MM.1S (cell line): ENCODE measurements at regions not wholly inside any gene's neighbourhood (a gene's known extent, or its start where the extent isn't known, plus 50 kb on each side); places are given as distances from the start of the nearest gene placed in this dataset.

Source experiments
- DNase-seq: peaks from one replicate; pipeline ENCODE4 v3.0.0-alpha.2; 2015
- H2AFZ ChIP-seq: fragments of 300-600 bp; sonication (generic); 2 replicates; pipeline ENCODE4 v1.6.0; 2016; ENCODE audit warnings: antibody characterized with exemption, low read length
- H3F3A ChIP-seq: fragments of 300-600 bp; sonication (generic); 2 replicates; pipeline ENCODE4 v1.6.1; 2016; ENCODE audit warnings: mild to moderate bottlenecking, antibody characterized with exemption, low read length, moderate library complexity, mixed read lengths; ENCODE audit not compliant: insufficient read depth
- H3K27ac ChIP-seq: fragments of 300-600 bp; sonication (generic); 2 replicates; pipeline ENCODE4 v1.5.1; 2016; ENCODE audit warnings: mild to moderate bottlenecking, low read length
- H3K27me3 ChIP-seq: fragments of 300-600 bp; sonication (generic); replicated peaks from 2 replicates; pipeline ENCODE4 v1.6.0; 2016; ENCODE audit warnings: low read length; ENCODE audit not compliant: insufficient read depth
- H3K36me3 ChIP-seq: fragments of 300-600 bp; sonication (generic); replicated peaks from 2 replicates; pipeline ENCODE4 v1.6.1; 2016; ENCODE audit warnings: mild to moderate bottlenecking, low read length, mixed read lengths; ENCODE audit not compliant: insufficient read depth
- H3K4me1 ChIP-seq: fragments of 300-600 bp; sonication (generic); 2 replicates; pipeline ENCODE4 v1.6.1; 2016; ENCODE audit warnings: low read length, mixed read lengths
- H3K4me2 ChIP-seq: fragments of 300-600 bp; sonication (generic); 2 replicates; pipeline ENCODE4 v1.6.0; 2016; ENCODE audit warnings: low read depth, low read length
- H3K4me3 ChIP-seq: fragments of 300-600 bp; sonication (generic); 2 replicates; pipeline ENCODE4 v1.5.1; 2016; ENCODE audit warnings: low read length, mixed read lengths
- H3K79me2 ChIP-seq: fragments of 300-600 bp; sonication (generic); 2 replicates; pipeline ENCODE4 v1.6.1; 2016; ENCODE audit warnings: mixed run types, low read length, mixed read lengths
- H3K9ac ChIP-seq: fragments of 300-600 bp; sonication (generic); 2 replicates; pipeline ENCODE4 v1.6.1; 2016; ENCODE audit warnings: low read length, mixed read lengths
- H3K9me2 ChIP-seq: fragments of 300-600 bp; sonication (generic); replicated peaks from 2 replicates; pipeline ENCODE4 v1.6.1; 2016; ENCODE audit warnings: mild to moderate bottlenecking, low read length, mixed read lengths; ENCODE audit not compliant: insufficient read depth
- H3K9me3 ChIP-seq: fragments of 300-600 bp; sonication (generic); replicated peaks from 2 replicates; pipeline ENCODE4 v1.6.1; 2016; ENCODE audit warnings: mild to moderate bottlenecking, low read length, mixed read lengths; ENCODE audit not compliant: insufficient read depth
- H4K20me1 ChIP-seq: fragments of 300-600 bp; sonication (generic); 2 replicates; pipeline ENCODE4 v1.6.1; 2016; ENCODE audit warnings: mild to moderate bottlenecking, low read length, moderate library complexity, mixed read lengths; ENCODE audit not compliant: insufficient read depth
- CTCF ChIP-seq: fragments of 300-600 bp; sonication (generic); IDR thresholded peaks from 2 replicates; pipeline ENCODE4 v1.5.1; 2016; ENCODE audit warnings: antibody characterized with exemption, low read length, mixed read lengths
- EZH2 ChIP-seq: fragments of 300-600 bp; sonication (generic); optimal IDR thresholded peaks from 2 replicates; pipeline ENCODE3; 2017; ENCODE audit warnings: low read depth, mild to moderate bottlenecking, antibody characterized with exemption, low read length, mixed read lengths
- EZH2phosphoT487 ChIP-seq: fragments of 300-600 bp; sonication (generic); IDR thresholded peaks from 2 replicates; pipeline ENCODE4 v1.6.1; 2018; ENCODE audit warnings: antibody characterized with exemption, low read length

GRCh38 chr1:66436378-66437135, 97.4 kb upstream of the SGIP1 start:
- H2AFZ ChIP-seq, result peak overlapping the region; percentile 32; the same call in 1 of the 2 replicates
- H3K27me3 ChIP-seq, result no peaks in the 10 kb centered on the region
- H3K27ac ChIP-seq, result peak overlapping the region; percentile 20; the same call in 1 of the 2 replicates
- H3K4me3 ChIP-seq, result no peak overlapping the region
- DNase-seq, result peak; percentile 72
- H3K4me2 ChIP-seq, result 0 out of 2 replicates have a peak overlapping the region, but pooled peaks have one; percentile 16
- no peak overlapping the region for H3K9ac ChIP-seq
- no peaks in the 10 kb centered on the region for H3K9me3 ChIP-seq
- no peaks in the 10 kb centered on the region for H4K20me1 ChIP-seq
- peak; percentile 73 for TF ChIP-seq CTCF
- TF ChIP-seq EZH2phosphoT487, result no peak
- no peaks in the 10 kb centered on the region for H3K36me3 ChIP-seq
- peaks cover 11% of the 10 kb centered on the region for H3F3A ChIP-seq
- no peaks in the 10 kb centered on the region for H3K79me2 ChIP-seq
- no peaks in the 10 kb centered on the region for H3K9me2 ChIP-seq
- H3K4me1 ChIP-seq, result peaks cover 58% of the 10 kb centered on the region

- Histone ChIP-seq H3K4me2 (no peak overlapping the region), H3K79me2 (no peaks in the 10 kb centered on the region), H2AFZ (no peak overlapping the region), H3K9ac (no peak overlapping the region), H3K4me3 (no peak overlapping the region), H3K27me3 (no peaks in the 10 kb centered on the region), H3K27ac (peak overlapping the region; percentile 20; the same call in 1 of the 2 replicates), H3K36me3 (no peaks in the 10 kb centered on the region), H3K4me1 (peaks cover 55% of the 10 kb centered on the region), H3F3A (peaks cover 7% of the 10 kb centered on the region), H3K9me2 (no peaks in the 10 kb centered on the region), H4K20me1 (no peaks in the 10 kb centered on the region), H3K9me3 (no peaks in the 10 kb centered on the region)
- TF ChIP-seq EZH2phosphoT487 (no peak), CTCF (no peak), EZH2 (no peak)
- DNase-seq, result peak; percentile 3
These were observed 96.9 kb upstream of the SGIP1 start for GRCh38 chr1:66437136-66437401.

GRCh38 chr1:66438062-66438461, 95.9 kb upstream of the SGIP1 start:
- Histone ChIP-seq H3K27me3 (no peaks in the 10 kb centered on the region), H3F3A (no peaks in the 10 kb centered on the region), H3K79me2 (no peaks in the 10 kb centered on the region), H3K4me1 (peaks cover 50% of the 10 kb centered on the region), H2AFZ (no peak overlapping the region), H3K9ac (no peak overlapping the region), H3K4me3 (no peak overlapping the region), H3K27ac (no peak overlapping the region), H4K20me1 (no peaks in the 10 kb centered on the region), H3K9me2 (no peaks in the 10 kb centered on the region), H3K36me3 (no peaks in the 10 kb centered on the region), H3K4me2 (no peak overlapping the region), H3K9me3 (no peaks in the 10 kb centered on the region)
- TF ChIP-seq EZH2 (no peak), CTCF (no peak), EZH2phosphoT487 (no peak)
- DNase-seq, result peak; percentile 2
